Medulla oblongata (tissue), 1 donor: ENCODE measurements at regions not wholly inside any gene's neighbourhood (a gene's known extent, or its start where the extent isn't known, plus 50 kb on each side); places are given as distances from the start of the nearest gene placed in this dataset.

ENCODE experiments used
- DNase-seq: peaks from one replicate; pipeline ENCODE4 v3.0.0-alpha.2; 2015; ENCODE audit errors: extremely low spot score

DNA sequence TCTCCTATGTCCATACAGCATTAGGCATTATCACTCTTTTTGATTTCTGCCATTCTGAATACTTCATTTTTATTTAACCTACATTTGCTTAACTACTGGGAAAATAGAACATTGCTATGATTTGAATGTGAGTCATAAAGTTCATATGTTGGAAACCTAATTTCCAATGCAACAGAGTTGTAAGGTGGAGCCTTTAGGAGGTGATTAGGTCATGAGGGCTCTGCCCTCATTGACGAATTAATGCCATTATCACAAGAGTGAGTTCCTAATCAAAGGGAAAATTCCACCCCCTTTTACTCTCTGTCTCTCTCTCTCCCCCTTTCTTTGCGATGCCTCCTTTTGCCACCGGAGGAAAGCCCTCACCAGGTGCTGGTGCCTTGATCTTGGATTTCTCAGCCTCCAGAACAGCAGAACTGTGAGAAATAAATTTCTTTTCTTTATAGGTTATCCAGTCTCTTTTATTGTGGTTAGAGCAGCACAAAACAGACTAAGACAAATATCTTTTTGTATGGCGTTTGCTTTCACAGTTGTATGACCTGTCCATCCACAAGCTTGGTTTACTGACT lies 180.1 kb upstream of the ARID2 start:
- no peak for DNase-seq

DNA sequence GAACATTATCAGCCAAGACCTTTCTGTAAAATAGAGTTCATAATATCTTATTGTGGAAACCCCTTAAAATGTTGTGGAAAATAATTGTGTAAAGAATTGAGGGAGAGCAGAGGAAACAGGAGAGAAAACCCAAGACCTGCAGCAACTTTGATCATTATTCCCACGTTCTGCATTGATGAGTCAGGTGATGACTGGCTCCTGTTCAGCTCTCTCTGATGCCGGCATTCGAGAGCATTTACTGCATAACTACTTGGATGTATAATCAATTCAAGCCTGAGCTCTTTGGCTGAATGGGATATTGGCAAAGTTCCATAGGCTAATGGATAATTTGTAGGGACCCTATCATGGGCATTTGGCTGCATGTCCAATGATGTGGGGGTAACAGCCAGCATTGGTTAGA lies 176.3 kb upstream of the ARID2 start:
- no peak for DNase-seq

DNA sequence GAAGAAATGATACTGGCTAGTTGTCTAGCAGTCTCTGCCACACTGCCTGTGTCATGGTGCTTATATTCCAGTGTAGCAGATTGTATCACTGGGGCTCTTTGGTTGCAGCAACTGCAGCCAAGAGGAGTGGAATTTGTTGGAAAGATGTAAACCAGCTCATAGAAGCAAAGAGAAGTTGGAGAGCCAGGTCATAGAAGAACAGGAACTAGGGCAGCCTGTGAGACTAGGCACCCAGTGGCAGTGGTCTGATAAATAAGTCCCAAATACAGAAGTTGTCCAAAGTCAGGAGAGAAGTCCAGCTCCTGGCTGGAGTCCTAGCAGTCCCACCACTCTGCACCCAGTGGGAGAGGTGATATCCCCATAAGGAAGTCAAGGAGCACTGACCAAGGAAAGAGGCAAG lies 172.5 kb upstream of the ARID2 start:
- DNase-seq: peak; percentile 58

DNA sequence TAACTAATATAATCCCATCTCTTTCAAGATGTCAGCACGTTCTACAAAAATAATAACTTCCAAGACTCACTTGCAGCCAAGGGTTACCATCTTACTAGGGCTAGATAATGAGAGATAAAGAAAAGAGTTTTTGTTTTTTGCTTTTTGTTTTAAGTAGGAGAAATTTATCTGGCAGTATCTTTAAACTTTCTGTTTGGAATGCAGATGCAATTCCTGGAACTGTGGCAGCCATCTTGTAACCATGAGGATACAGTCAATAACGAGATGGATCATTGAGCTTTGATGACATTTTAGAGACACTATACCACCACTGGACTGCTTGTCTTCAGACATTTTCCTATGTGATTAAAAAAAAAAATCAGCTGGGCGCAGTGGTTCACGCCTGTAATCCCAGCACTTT lies 171.2 kb upstream of the ARID2 start:
- no peak for DNase-seq

DNA sequence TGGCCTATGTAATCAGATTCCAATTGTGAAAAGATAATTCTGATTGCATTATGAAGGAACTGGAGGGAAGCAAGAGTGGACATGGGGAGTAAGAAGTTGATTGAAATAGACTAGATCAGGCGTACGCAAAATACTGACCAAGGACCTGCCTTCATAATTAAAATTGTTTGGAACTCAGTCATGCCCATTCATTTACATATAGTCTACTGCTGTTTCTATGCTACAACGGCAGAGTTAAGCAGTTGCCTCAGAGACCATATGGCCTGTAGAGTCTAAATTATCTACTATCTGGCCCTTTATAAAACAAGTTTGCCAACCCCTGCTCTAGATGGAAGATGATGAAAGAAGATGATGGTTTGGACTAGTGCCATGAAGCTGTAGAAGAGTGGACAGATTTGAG lies 170.0 kb upstream of the ARID2 start:
- no peak for DNase-seq

DNA sequence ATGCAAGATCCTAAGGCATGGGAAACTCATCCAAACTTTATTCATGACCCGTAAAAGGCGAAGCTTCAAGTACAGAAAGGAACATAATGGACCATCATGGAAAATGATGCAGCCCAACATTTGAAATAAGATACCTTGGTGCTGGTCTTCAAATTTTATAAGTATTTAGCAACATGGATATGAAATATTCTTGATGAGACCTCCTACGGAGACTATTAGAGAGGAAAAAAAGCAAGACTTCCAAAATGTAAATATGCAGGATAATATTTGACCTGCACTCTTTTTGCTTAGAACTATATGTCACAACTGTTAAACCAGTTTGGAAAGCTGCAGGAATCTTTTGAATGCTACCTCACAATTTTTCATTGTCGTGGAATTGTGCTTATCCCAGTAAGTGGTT lies 168.8 kb upstream of the ARID2 start:
- DNase-seq: no peak

DNA sequence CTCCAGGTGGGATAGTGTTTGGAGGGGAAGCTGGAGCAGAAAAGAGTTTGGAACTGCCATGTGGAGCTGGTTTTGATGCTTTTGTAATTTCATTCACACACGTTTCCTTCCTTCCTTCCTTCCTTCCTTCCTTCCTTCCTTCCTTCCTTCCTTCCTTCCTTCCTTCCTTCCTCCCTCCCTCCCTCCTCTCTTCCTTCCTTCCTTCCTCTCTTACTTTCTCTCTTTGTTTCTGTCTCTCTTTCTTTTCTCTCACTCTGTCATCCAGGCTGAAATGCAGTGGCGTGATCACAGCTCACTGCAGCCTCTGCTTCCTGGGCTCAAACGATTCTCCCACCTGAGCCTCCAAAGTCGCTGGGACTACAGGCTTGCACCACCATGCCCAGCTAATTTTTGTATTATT lies 168.0 kb upstream of the ARID2 start:
- no peak for DNase-seq

DNA sequence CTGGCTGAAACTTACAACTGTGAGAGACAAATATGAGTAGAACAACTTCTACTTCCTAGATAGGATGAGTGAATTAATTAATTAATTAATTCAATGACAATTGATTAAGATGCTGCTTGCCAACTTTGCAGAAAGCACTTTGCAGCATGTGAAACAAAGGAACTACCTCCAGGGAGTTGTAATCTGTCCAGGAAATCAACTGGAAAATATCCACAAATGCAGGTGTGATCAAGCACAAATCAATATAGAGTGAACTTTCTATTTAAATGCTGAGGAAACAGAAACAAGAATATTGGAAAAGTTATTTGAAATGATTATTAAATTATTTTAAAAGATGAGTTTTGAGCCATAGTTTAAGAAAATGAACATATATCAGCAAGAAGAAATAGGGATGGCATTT lies 163.9 kb upstream of the ARID2 start:
- no peak for DNase-seq

DNA sequence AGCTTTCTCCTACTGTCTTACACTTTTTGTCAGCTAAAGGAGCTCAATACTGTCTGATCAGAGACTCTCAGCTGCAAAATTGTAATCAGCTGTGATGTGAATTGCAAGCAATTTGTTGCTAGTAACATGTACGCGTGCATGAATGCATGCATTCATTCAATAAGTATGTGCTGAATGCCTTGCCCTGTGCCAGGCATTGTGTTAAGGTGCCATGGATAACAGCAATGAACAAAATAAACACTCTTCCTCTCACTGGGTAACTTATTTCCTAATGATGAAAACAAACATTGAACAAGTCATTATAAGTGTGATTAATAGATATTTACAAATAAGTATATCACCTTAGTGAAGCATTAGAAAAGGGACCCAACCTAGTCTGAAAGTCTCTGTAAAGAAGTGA lies 163.2 kb upstream of the ARID2 start:
- no peak for DNase-seq

DNA sequence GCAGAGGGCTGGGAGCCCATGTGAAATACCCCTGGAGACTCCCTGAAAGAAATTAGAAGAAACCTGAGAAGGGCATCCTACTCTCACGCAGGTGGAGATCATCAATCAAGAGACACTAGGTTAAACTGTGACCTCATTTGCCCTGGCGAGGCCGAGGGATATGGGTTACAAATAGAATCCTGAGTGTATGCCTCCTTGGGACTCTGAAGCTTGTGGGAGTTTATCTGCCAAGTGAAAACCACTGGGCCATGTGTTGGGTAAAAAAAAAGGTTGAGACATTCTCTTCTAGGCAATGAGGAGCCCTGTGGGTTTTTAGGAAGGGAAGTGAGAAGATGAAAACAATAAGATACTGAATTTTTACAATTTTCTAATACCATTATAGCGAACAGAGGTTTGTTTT lies 160.7 kb upstream of the ARID2 start:
- DNase-seq: no peak

DNA sequence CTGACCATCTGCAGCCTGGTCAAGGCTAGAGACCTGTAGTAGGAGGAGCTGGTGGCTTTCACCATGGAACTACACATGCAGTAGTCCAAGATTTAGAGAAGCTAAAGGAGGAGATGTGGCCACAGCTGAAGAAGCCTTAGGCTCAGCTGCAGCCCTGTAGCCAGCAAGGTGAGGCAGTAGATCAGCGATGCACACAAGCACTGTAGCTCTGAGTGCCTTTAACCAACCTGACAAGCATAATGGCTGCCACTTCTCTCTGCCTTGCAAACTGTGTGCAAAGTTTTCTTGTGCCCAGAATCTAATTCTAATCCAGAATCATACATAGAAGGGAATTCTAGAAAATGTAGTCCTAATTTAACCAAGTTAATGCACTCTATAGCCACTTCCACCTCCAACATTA lies 159.0 kb upstream of the ARID2 start:
- DNase-seq: no peak

DNA sequence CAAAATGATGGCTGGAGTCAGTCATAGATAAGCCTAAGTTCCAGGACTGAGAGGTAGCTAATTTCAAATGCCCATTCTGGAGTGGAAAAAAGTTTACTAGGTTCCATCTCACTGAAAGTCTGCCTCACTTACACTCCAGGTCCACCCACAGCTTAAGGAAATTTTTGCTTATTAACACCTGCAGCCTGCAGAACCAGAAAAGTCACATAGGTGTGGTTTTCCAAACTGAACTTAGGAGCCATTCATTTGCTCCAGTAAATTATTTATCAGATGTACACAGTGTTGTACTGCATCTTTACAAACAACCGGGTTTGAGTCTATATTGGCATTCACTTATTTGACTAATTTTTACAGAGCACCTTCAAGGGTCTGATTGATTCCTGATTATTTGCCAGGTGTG lies 157.4 kb upstream of the ARID2 start:
- DNase-seq: no peak

DNA sequence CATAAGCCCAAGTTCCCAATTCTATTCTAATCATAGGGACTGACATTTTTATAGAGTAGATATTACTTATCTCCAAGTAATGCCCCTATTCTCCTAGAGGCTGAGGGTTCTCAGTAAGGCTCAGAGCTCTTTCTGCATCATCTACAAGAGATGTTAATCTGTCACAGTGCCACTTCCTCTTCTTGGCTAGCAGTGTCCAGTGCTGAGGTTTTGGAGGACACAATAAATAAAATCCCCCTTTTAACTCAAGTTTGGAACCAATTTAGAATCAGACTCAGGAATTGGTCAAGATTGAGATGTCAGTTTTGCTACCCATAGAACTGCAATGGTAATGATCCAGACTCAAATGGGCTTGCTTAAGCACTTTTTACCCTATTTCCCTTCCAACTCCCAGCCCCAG lies 154.1 kb upstream of the ARID2 start:
- peak; percentile 28 for DNase-seq

DNA sequence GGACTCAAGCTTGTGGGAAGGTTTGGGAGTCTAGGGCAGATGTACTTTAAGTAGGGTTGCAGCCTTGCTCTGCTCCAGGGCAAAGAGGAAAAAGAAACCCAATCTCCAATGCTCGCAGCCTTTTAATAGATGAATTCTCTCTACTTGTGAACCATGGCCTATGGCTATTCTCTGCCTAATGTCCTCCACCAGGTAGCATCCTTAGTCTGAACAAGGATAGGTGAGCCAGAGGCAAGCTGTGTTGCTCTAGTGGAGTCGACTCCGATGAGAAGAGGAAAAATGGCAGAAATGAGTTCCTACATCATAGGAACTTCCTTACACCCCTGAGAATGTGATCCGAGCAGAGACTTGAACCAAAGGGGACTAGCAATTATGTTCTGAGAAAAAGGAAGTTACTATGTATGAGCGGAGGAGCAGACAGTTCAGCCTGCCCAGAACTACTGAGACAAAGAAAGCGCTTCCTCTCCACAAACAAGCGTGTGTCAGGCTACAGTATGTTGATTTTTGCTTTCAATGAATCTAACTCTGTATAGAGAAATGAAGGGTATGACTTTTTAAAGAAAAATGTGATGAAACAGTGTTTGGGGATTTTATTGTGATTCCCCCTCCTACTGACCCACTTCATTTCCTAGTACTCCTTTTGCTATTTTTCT lies 153.6 kb upstream of the ARID2 start:
- DNase-seq: peak; percentile 62

DNA sequence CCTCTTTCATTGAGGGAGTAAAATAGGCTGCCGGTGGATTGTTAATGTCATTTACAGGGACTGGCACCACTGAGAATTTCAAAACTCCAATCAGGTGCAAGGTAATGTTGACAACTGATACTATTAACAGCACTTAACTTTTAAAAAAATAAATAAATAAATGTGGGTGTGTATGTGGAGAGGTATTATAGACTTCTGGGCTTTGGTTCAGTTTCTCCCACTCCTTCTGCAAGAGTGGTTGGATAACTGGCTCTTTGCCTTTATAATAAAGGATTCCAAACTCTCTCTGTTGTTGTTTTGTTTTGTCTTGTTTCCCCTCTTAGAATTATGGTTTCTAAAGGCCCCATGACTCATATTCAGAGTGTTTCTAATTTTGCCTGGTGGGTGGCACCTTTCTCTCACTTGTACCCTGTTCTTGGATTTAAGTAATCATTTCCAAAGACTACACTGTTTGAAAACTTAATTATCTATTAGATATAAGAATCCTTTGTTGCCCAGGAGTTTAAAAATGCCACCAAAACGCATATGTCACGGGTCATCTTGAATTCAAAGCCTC lies 151.6 kb upstream of the ARID2 start:
- DNase-seq: no peak

DNA sequence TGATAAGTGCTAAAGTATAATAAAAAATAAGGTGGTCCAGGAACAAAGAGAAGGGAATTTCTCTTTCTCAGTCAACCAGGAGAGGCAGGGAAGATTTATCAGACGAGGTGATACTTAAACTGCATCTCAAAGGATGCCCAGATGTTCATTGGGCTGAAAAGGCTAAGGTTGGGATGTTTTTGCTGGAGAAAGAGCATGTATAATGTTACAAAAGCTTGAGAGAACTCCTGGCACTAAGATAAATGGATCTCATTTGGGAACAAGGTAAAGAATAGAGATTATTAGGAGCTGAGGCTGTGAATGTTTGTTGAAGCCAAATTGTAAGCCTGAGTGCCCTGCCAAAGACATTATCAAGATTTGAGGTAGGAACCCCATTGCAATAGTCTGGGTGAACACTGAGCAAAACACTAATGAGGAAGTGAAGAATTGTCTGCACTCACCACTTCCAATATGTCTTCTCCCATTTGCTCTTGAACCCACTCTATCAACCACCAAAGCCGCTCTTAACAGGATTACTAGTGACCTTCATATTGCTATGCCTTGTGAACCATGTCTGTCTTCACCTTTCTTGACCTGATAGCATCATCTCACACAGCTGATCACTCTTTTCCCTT lies 149.0 kb upstream of the ARID2 start:
- no peak for DNase-seq

DNA sequence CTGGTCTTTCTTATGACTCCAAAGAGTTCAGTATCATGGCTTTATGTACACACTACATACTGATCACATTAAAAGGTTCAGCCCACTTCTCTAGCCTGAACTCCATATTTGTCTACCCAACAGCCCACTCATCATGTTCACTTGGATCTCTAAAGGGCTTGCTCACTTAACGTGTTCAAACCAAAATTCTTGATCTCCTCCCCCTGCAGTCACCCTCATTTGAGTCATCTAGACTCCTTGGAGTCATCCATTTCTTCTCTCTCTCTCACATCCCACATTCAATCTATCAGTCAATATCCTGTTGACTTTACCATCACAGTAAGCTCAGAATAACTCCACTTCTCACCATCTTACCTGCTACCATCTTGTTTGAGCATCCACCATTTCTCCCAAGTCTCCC lies 148.4 kb upstream of the ARID2 start:
- no peak for DNase-seq

DNA sequence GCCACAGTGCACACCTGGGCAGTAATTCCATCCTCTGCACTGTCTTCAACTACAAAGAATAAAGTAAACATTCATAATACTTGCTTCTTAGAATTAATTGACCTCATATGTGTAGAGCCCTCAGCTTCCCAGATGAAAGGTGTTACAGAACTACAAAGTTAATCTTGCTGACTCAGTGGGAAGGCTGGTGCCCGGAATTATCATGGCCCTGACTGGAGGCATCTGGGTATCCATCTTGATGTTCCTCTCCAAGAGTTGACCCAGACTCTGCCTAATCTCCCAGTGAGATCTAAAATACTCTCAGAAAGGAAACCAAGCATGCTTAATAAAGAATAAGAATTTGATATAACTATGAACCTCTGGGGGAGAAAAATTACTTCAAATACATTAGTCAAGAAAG lies 147.0 kb upstream of the ARID2 start:
- DNase-seq: no peak

DNA sequence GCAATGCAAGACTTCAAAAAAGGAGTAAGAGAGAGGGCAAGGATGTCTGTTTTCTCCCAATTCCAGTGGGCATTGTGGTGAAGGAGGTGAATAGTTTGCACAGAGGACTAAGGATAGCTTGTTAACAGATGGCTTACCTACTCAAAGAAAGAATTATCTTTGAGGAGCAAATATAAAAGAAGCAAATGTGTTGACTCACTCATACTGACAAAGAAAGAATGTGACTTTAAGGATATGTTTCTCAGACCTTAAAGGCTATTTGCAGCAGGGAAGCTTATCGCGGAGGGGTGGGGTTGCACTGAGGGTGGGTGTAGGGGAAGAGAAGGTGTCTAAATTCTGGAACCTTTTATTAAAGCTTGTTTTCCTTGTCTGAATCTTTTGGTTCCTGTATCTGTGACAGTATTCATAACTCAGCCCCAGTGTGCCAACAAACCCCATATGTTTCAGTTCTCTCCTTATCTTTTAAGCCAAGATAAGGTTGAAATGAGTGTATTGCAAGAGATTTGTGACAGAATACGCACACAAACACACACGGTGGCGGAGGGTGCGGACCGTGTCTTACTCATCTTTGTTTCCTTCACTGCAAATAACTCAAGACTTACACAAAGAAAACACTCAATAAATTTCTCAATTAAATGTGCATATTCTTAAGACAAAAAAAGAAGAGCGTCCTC lies 146.4 kb upstream of the ARID2 start:
- DNase-seq: no peak

DNA sequence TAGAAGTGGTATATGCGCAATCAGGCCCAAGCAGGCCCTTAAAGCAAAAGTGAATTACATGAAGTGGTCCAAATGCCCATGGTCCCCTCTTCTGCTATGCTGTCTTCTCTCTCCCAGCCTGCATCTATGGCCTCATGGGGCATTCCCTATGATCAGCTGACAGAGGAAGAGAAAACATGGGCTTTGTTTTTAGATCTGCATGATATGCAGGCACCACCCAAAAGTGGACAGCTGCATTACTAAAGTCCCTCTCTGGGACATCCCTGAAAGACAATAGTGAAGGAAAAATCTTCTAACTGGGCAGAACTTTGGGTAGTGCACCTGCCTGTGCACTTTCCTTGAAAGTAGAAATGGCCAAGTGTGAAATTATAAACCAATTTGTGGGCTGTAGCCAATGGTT lies 145.2 kb upstream of the ARID2 start:
- no peak for DNase-seq

DNA sequence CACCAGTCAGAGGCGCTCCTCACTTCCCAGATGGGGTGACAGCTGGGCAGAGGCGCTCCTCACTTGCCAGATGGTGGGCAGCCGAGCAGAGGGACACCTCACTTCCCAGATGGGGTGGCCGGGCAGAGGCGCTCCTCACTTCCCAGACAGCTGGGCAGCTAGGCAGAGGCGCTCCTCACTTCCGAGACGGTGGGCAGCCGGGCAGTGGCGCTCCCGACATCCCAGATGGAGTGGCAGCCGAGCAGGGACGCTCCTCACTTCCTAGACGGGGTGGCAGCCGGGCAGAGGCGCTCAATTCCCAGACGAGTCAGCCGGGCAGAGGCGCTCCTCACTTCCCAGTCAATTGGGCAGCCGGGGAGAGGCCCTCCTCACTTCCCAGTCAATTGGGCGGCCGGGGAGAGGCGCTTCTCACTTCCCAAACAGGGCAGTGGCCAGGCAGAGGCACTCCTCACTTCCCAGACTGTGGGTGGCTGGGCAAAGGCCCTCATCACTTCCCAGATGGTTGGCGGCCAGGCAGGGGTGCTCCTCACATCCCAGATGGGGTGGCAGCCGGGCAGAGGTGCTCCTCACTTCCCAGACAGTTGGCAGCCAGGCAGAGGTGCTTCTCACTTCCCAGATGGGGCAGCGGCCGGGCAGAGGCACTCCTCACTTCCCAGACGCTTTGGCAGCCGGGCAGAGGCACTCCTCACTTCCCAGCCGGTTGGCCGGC lies 143.8 kb upstream of the ARID2 start:
- no peak for DNase-seq

DNA sequence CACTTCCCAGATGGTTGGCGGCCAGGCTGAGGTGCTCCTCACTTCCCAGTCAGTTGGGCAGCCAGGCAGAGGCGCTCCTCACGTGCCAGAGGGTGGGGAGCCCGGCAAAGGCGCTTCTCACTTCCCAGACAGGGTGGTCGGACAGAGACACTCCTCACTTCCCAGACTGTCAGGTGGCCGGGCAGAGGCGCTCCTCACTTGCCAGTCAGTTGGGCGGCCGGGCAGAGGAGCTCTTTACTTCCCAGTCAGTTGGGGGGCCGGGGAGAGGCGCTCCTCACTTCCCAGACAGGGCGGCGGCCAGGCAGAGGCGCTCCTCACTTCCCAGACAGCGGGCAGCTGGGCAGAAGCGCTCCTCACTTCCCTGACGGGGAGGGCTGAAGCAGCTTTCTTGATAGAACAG lies 143.0 kb upstream of the ARID2 start:
- DNase-seq: no peak
